ENCODE measurements at regions not wholly inside any gene's neighbourhood (a gene's known extent, or its start where the extent isn't known, plus 50 kb on each side); places are given as distances from the start of the nearest gene placed in this dataset.
"Not testable (repeated sequence)": the region's sequence is repeated elsewhere in the genome, so short reads cannot be mapped to it uniquely, and the experiment has no call there.

DNA sequence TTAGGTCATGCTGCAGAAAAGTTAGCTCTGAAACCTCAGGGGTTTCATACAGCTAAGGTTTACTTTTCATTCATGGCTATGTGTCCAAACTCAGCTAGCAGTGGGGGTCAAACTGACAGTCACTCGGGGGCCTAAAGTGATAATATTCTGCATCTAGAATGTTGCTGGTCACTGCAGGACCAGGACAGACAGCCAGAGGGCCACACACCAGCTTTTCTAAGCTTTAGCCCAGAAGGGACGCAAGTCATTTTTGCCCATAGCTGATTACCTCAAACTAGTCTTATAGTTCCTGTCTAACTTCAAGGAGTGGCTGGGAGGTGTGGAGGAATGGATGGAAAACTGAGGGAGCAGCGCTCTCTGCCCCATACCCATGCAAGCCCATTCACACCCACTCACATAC is 163.0 kb upstream of the NLRP1 start:
- DNase-seq (ENCODE audit: low read depth in 2 of 2): no peak

GRCh38 chr17:5747964-5748363 is 163.7 kb upstream of the NLRP1 start:
- DNase-seq (ENCODE audit: low read depth in 2 of 2): no peak

DNA sequence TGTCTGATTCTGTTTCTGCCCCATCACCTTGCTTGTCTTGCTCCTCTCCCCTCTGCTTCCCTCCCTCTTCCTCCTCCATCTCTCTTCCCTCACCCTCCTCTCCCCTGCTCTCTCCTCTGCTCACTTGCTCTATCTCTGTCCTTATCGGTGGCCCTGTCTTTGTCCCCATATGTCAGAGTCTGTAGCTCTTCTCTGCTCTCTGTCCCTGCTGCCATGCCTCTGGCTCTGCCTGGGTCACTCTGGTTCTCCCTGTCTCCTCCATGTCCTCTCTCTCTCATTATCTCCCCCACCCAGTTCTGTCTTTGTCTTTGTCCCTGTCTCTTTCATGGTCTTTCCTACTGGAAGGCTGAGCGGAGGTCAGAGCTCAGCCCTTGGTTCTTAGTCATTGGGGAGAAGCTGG is 169.1 kb upstream of the NLRP1 start:
- DNase-seq (ENCODE audit: low read depth in 2 of 2): no peak

DNA sequence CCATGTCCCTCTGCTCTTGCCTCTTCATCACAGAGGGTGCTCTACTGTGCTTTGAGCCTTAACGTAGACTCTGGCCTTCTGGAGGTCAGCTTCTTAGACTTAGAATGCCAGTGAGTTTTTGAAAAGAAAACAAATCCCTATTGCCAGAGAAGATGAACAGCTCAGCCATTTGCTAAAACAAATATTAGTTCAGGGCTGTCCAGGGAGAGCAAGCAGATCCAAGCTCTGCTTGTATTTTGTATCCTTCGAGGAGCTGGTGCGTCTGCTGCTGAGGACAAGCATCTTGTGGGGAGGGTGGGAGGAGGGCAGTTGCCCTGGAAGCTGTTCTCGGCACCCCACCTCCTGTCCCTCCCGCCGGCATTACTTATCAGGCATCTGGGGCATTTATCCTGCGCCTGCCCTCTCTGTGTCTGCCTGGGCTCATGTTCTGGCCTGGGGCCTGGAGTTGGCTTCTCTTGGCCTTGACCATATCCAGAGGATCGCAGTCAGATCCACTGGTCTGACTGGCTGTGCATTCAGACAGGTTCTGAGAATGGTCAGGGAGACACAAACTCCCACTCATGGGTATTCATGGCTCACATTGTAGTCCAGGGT is 173.1 kb upstream of the NLRP1 start:
- no peak for DNase-seq (ENCODE audit: low read depth in 2 of 2)

GRCh38 chr17:5758651-5759050 is 174.3 kb upstream of the NLRP1 start:
- DNase-seq (ENCODE audit: low read depth in 2 of 2): no peak

- no peak for DNase-seq (ENCODE audit: low read depth in 2 of 2)
Measured at GRCh38 chr17:5759501-5759925, 175.2 kb upstream of the NLRP1 start.

GRCh38 chr17:5762191-5762590 is 177.9 kb upstream of the NLRP1 start:
- no peak for DNase-seq (ENCODE audit: low read depth in 2 of 2)

DNA sequence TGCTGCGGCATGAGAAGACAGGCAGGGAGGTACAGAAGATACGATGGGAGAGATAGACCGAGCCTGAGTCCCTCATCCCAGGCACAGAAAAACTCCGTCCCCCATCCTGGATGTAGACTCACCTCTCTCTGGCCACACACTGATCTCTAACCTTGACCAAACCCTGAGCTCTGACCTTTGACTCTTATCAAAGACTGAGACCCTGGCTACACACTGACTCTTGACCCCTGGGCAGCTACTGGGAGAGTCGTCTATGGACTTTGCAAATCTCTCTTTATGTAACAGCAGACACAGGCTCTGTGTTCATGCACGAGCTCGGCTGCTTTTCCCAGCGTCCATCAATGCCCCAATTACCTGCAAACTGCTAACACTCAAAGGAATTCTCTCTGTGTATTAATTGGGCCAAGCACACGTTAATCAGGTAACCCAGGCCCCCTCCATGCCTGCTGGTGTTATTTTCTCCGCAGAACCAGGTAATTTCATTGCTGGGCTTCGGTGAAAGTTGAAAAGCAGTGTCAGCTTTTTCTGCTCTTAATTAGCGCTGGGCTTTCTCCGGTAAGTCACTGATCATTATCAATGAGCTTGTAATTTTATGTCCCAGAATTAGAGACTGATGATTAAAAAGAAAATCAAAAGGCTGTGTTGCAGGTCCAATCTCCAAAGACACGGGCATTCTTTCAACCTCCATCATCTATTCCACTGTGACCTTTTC is 179.4 kb upstream of the NLRP1 start:
- DNase-seq (ENCODE audit: low read depth in 2 of 2): no peak

- no peak for DNase-seq (ENCODE audit: low read depth in 2 of 2)
Measured at GRCh38 chr17:5769593-5770354, 185.5 kb upstream of the NLRP1 start.

DNA sequence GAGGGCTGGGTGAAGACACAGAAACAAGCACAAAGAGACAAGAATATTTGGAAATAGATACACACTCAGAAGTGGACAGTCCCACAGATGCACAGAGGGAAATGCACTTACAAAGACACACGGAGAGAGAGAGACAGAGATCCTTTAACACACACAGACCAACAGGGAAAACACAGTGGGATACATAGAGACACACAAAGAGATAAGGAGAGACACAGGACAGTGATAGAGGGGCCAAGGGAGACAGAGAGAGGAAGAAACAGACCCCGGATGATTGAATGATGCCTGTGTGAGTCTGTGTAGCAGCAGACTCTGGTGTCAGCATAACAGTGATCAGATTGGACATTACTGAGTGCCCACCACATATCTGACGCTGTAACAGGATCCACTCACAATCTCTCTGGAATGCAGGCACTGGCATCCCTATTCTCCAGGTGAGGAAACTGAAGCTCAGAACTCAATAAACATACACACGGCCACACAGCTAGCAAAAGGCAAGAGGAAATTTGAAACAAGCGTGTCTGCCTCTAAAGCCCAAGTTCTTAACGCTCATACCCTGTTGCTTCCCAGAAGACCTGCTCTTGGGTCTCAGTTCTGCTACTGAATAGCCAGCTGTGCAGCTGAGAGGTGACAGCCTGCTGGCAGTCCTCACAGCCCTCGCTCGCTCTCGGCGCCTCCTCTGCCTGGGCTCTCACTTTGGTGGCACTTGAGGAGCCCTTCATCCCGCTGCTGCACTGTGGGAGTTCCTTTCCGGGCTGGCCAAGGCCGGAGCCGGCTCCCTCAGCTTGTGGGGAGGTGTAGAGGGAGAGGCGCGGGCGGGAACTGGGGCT is 186.3 kb upstream of the NLRP1 start:
- no peak for DNase-seq (ENCODE audit: low read depth in 2 of 2)

- DNase-seq (ENCODE audit: low read depth in 2 of 2): not testable (repeated sequence)
Measured at GRCh38 chr17:5771271-5771577, 186.9 kb upstream of the NLRP1 start.

DNA sequence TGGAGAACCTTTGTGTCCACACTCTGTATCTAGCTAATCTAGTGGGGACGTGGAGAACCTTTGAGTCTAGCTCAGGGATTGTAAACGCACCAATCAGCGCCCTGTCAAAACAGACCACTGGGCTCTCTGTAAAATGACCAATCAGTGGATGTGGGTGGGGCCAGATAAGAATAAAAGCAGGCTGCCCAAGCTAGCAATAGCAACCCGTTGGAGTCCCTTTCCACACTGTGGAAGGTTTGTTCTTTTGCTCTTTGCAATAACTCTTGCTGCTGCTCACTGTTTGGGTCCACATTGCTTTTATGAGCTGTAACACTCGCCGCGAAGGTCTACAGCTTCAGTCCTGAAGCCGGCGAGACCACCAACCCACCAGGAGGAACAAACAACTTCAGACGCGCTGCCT is 187.7 kb upstream of the NLRP1 start:
- DNase-seq (ENCODE audit: low read depth in 2 of 2): not testable (repeated sequence)

DNA sequence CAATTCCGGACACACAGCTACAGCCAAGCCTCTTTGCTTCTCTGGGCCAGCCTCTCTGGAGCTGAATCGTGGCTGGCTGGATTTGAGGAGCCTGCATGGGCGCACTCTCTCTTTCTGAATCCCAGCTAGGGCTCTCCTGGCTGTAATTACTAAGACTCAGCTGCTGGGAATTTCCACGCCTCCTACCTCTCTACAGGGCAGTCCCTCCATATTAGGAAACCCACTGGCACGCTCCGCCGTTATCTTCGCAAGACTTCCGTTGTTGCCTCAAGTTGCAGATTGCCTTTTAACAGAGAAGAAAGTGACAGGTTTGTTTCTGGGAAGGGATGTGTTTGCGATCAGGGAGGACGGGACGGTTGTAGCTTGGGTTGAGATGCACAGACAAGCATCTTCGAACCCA is 188.4 kb upstream of the NLRP1 start:
- DNase-seq (ENCODE audit: low read depth in 2 of 2): no peak

GRCh38 chr17:5773816-5774360 is 189.6 kb upstream of the NLRP1 start:
- DNase-seq (ENCODE audit: low read depth in 2 of 2): no peak

GRCh38 chr17:5775098-5775497 is 190.8 kb upstream of the NLRP1 start:
- DNase-seq (ENCODE audit: low read depth in 2 of 2): no peak

GRCh38 chr17:5780476-5780875 is 196.2 kb upstream of the NLRP1 start:
- DNase-seq (ENCODE audit: low read depth in 2 of 2): no peak

GRCh38 chr17:5781236-5781927 is 197.1 kb upstream of the NLRP1 start:
- DNase-seq (ENCODE audit: low read depth in 2 of 2): no peak

GRCh38 chr17:5783269-5783668 is 199.0 kb upstream of the NLRP1 start:
- DNase-seq (ENCODE audit: low read depth in 2 of 2): no peak

DNA sequence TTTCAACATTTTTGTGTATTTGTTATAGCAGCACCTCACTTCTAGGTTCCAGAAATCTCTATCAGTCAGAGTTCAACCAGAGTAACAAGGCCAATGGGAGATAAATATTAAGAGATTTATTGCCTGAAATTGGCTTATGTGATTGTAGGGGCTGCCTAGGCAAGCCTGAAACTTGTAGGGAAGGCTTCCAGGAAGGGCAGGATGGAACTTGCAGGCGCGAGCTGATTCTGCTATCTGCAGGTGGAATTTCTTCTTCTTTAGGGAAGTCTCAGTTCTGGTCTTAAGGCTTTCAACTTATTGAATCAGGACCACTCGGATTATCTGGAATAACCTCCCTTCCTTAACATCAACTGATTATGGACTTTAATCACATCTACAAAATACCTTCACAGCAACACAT is 199.5 kb upstream of the NLRP1 start:
- DNase-seq (ENCODE audit: low read depth in 2 of 2): no peak

DNA sequence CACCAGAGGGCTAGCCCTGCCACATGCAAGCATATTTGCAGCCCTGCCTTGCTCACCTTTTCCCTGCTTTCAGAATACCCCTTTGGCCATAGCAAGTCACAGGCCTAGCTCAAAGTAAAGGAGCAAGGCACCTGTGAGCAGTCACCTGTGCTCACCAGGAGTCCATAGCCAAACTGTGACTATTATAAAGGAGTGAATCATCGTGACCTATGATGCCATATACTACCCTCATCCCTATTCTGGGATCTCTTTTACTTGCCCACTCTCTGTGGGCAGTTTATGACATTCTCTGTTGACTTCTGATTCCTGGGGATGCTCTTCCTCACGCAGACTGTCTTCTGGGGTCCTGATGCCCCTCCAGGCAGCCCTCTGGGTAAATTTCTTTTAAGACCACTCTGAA is 200.5 kb upstream of the NLRP1 start:
- no peak for DNase-seq (ENCODE audit: low read depth in 2 of 2)

DNA sequence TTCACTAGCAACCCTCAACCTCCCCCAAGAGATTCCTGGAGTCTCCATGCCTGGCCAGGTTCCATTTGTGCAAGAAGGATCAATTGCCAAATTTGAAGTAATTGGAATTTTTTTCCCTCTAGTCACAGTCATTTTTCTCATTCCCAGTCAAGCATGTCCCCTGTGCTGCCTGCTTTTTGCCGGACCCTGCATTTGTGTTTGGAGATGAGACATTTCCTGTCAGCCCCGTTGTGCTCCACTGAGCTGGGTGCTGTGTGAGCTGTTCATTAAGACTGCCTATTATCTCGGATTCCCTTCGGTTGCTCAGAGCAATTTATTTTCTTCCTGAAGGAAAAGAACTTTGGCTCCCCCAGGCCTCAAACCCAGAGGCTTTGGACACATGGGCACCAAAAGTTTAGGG is 201.0 kb upstream of the NLRP1 start:
- no peak for DNase-seq (ENCODE audit: low read depth in 2 of 2)

Data from activated CD8-positive, alpha-beta memory T cell treated with anti-CD3 and anti-CD28 coated beads for 4 hours (primary cell).